ENCODE measurements at regions not wholly inside any gene's neighbourhood (a gene's known extent, or its start where the extent isn't known, plus 50 kb on each side); places are given as distances from the start of the nearest gene placed in this dataset.

DNA sequence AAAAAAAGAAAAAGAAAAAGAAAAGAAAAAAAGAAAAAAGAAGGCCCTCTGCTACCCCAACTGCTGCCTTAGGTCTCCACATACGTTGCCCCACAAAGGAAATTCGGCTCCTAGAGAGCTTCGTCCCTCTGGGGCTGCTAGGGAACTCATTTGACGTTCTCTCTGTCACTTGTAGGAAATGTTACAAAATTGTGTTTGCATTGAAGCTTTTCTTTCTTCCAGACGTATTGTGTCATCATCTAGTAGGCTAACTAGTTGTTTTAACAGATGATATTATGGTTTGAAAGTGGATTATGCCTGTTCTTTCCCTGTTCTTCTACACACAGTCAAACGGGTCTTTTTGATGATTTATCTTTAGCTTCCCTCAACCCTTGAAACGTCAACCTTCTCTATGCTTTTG is 125.3 kb downstream of the BDH1 start:
- no peak overlapping the region for H3K4me3 ChIP-seq
- no peaks in the 10 kb centered on the region for H4K20me1 ChIP-seq (ENCODE audit: insufficient read depth, poor library complexity, severe bottlenecking)
- H2AFZ ChIP-seq: no peak overlapping the region
- H3K4me2 ChIP-seq: no peak overlapping the region
- peaks cover 34% of the 10 kb centered on the region for H3K4me1 ChIP-seq (ENCODE audit: insufficient read depth)
- no peaks in the 10 kb centered on the region for H3K79me2 ChIP-seq
- no peaks in the 10 kb centered on the region for H3K9me2 ChIP-seq (replicated peaks; ENCODE audit: insufficient read depth)
- no peaks in the 10 kb centered on the region for H3K27me3 ChIP-seq
- no peaks in the 10 kb centered on the region for H3K36me3 ChIP-seq (replicated peaks; ENCODE audit: insufficient read depth, low read depth)
- H3K27ac ChIP-seq: peak overlapping the region; percentile 80
- no peaks in the 10 kb centered on the region for H3K9me3 ChIP-seq (ENCODE audit: low read depth)
- DNase-seq (ENCODE audit: low spot score): no peak
- 65% methylated on average over 7 of the region's 7 CpGs for WGBS (ENCODE audit: low lambda C conversion rate, missing lambda C conversion rate)
- TF ChIP-seq EZH2 (IDR thresholded peaks at IDR 0.05; ENCODE audit: borderline replicate concordance): no peak
- TF ChIP-seq EZH2phosphoT487 (IDR thresholded peaks at IDR 0.05; ENCODE audit: low read depth, severe bottlenecking, unreplicated experiment): no peak
- TF ChIP-seq, protein P1, sequence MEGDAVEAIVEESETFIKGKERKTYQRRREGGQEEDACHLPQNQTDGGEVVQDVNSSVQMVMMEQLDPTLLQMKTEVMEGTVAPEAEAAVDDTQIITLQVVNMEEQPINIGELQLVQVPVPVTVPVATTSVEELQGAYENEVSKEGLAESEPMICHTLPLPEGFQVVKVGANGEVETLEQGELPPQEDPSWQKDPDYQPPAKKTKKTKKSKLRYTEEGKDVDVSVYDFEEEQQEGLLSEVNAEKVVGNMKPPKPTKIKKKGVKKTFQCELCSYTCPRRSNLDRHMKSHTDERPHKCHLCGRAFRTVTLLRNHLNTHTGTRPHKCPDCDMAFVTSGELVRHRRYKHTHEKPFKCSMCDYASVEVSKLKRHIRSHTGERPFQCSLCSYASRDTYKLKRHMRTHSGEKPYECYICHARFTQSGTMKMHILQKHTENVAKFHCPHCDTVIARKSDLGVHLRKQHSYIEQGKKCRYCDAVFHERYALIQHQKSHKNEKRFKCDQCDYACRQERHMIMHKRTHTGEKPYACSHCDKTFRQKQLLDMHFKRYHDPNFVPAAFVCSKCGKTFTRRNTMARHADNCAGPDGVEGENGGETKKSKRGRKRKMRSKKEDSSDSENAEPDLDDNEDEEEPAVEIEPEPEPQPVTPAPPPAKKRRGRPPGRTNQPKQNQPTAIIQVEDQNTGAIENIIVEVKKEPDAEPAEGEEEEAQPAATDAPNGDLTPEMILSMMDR (IDR thresholded peaks at IDR 0.05; ENCODE audit: poor library complexity): no peak

DNA sequence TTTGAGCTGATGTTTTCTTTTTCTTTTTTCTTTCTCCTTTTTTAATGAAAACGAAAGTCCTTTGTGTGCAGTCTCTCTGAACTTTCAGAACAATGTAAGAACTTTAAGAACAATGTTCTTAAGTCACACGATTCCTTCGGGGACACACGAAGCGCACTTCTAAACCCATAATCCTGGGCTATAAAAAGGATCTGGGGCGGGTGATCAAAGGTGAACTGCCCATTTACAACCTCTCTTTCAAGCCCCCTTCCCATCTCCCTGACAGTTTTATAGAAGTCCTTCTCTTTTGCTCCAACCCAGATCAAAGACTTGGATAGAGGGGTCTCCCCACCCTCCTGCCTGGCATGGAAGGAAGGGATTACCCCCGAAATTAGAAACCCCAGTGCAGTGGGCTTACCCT is 126.8 kb downstream of the BDH1 start:
- WGBS (ENCODE audit: low lambda C conversion rate, missing lambda C conversion rate): 23% methylated on average over 7 of the region's 7 CpGs
- Histone ChIP-seq H3K27ac (peak overlapping the region; percentile 83), H4K20me1 (ENCODE audit: insufficient read depth, poor library complexity, severe bottlenecking) (no peaks in the 10 kb centered on the region), H3K9me2 (replicated peaks; ENCODE audit: insufficient read depth) (no peaks in the 10 kb centered on the region), H3K4me2 (peak overlapping the region; percentile 67), H3K4me1 (ENCODE audit: insufficient read depth) (peaks cover 34% of the 10 kb centered on the region), H3K27me3 (no peaks in the 10 kb centered on the region), H3K4me3 (no peak overlapping the region), H2AFZ (peak overlapping the region; percentile 37), H3K79me2 (no peaks in the 10 kb centered on the region), H3K9me3 (ENCODE audit: low read depth) (no peaks in the 10 kb centered on the region), H3K36me3 (replicated peaks; ENCODE audit: insufficient read depth, low read depth) (no peaks in the 10 kb centered on the region)
- DNase-seq (ENCODE audit: low spot score): no peak
- TF ChIP-seq EZH2 (IDR thresholded peaks at IDR 0.05; ENCODE audit: borderline replicate concordance) (no peak), EZH2phosphoT487 (IDR thresholded peaks at IDR 0.05; ENCODE audit: low read depth, severe bottlenecking, unreplicated experiment) (no peak)
- TF ChIP-seq, protein P1 (IDR thresholded peaks at IDR 0.05; ENCODE audit: poor library complexity): no peak

DNA sequence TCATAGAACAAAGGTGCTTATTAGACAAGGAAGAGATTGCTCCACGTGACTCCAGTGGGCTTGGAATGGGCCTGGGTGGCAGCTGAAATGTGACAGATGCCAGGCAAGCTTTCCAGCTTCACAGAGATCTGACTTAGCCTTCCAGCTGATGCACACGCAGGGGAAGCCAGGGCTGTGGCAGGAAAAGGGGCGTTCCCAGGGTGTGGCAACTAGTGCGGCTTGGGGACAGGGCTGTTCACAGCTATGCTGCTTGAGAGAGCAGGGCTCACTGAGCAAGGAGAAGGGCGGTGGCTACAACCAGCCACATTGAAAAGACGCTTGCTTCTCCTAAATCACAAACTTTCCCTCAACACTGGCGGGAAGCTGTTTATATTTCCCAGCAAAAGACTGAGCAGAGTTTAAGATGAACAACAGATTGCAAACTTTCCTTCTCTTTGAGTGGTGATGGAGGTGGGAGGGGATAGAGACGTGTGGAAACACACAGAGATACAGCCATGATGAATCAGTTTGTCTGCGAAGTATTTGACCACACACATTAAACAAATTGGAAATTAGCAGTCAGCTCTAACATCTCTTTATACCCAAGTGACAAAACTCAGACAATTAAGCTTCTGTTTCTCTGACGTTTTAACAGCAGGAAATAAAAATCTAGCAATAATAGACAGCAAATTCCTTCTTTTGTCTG is 127.5 kb downstream of the BDH1 start:
- peaks cover 34% of the 10 kb centered on the region for H3K4me1 ChIP-seq (ENCODE audit: insufficient read depth)
- WGBS (ENCODE audit: low lambda C conversion rate, missing lambda C conversion rate): 30% methylated on average over 10 of the region's 10 CpGs
- H3K79me2 ChIP-seq: no peaks in the 10 kb centered on the region
- peak overlapping the region; percentile 83 for H3K27ac ChIP-seq
- H2AFZ ChIP-seq: peak overlapping the region; percentile 37
- no peaks in the 10 kb centered on the region for H3K27me3 ChIP-seq
- H4K20me1 ChIP-seq (ENCODE audit: insufficient read depth, poor library complexity, severe bottlenecking): no peaks in the 10 kb centered on the region
- H3K9me3 ChIP-seq (ENCODE audit: low read depth): no peaks in the 10 kb centered on the region
- TF ChIP-seq, protein P1 (IDR thresholded peaks at IDR 0.05; ENCODE audit: poor library complexity): no peak
- TF ChIP-seq EZH2 (IDR thresholded peaks at IDR 0.05; ENCODE audit: borderline replicate concordance) (no peak), EZH2phosphoT487 (IDR thresholded peaks at IDR 0.05; ENCODE audit: low read depth, severe bottlenecking, unreplicated experiment) (no peak)
- peak; percentile 82 for DNase-seq (ENCODE audit: low spot score)
- no peaks in the 10 kb centered on the region for H3K36me3 ChIP-seq (replicated peaks; ENCODE audit: insufficient read depth, low read depth)
- H3K4me3 ChIP-seq: no peak overlapping the region
- no peaks in the 10 kb centered on the region for H3K9me2 ChIP-seq (replicated peaks; ENCODE audit: insufficient read depth)
- peak overlapping the region; percentile 67 for H3K4me2 ChIP-seq

Data from hepatocyte (in vitro differentiated cells).